ENCODE measurements at regions not wholly inside any gene's neighbourhood (a gene's known extent, or its start where the extent isn't known, plus 50 kb on each side); places are given as distances from the start of the nearest gene placed in this dataset.

- TF ChIP-seq ZNF24 (IDR thresholded peaks at IDR 0.05) (no peak), BCL3 (IDR thresholded peaks at IDR 0.05; ENCODE audit: borderline replicate concordance, insufficient read depth, low read depth, low read length, poor library complexity, severe bottlenecking) (no peak), MYC (IDR thresholded peaks at IDR 0.05; ENCODE audit: insufficient read depth, insufficient read length, insufficient replicate concordance, low read length, severe bottlenecking) (no peak), SREBF1 (IDR thresholded peaks at IDR 0.05; ENCODE audit: low read length) (no peak), IRF5 (IDR thresholded peaks at IDR 0.05; ENCODE audit: borderline replicate concordance) (no peak), TARDBP (IDR thresholded peaks at IDR 0.05; ENCODE audit: borderline replicate concordance) (no peak), SIX5 (IDR thresholded peaks at IDR 0.05; ENCODE audit: low read depth, low read length, severe bottlenecking) (no peak)
Measured at GRCh38 chr6:15170126-15170525, 75.7 kb upstream of the JARID2 start (continued).

- H3K79me2 ChIP-seq (ENCODE audit: control insufficient read depth, insufficient read depth, low read length) = no peaks in the 10 kb centered on the region
- CTCF ChIA-PET = interaction anchor here (0.6 to 1.0 kb wide), 2 partner anchors 8 to 820 kb away, joined by 3 read pairs; no protein-coding TSS in a partner anchor
- TF ChIP-seq HDAC2 (IDR thresholded peaks at IDR 0.05) = no peak
- TF ChIP-seq HDAC6 (IDR thresholded peaks at IDR 0.05; ENCODE audit: unreplicated experiment) = no peak
- TF ChIP-seq MEF2A (IDR thresholded peaks at IDR 0.05; ENCODE audit: insufficient read depth, low read depth, low read length) = 0 out of 2 replicates have a peak, but pooled peaks have one; percentile 22
- TF ChIP-seq ASH2L (IDR thresholded peaks at IDR 0.05; ENCODE audit: borderline replicate concordance, low read depth) = no peak
- TF ChIP-seq RELB (IDR thresholded peaks at IDR 0.05; ENCODE audit: low read depth) = peak; percentile 46; the same call in 1 of the 2 replicates
- no peak for TF ChIP-seq TBL1XR1 (IDR thresholded peaks at IDR 0.05; ENCODE audit: low read depth, low read length)
- no peak for TF ChIP-seq ZNF207 (IDR thresholded peaks at IDR 0.05; ENCODE audit: borderline replicate concordance)
- TF ChIP-seq GATAD2B (conservative IDR thresholded peaks at IDR 0.05; ENCODE audit: low read depth) = no peak
- TF ChIP-seq USF2 (IDR thresholded peaks at IDR 0.05; ENCODE audit: borderline replicate concordance, low read depth, low read length) = no peak
- no peak for TF ChIP-seq RAD21 (IDR thresholded peaks at IDR 0.05; ENCODE audit: insufficient read depth, low read depth, low read length)
- no peak for TF ChIP-seq SUPT20H (IDR thresholded peaks at IDR 0.05; ENCODE audit: borderline replicate concordance, control insufficient read depth, low read depth, low read length)
Measured at GRCh38 chr6:15171026-15171425, 74.8 kb upstream of the JARID2 start.

More at GRCh38 chr6:15171026-15171425, 74.8 kb upstream of the JARID2 start:
- 3% methylated on average over 5 of the region's 5 CpGs for WGBS (ENCODE audit: insufficient coverage, insufficient replicate concordance, low lambda C conversion rate, missing lambda C conversion rate)
- H2AFZ ChIP-seq (ENCODE audit: control insufficient read depth, low read depth, low read length) = no peak overlapping the region
- RAD21 ChIA-PET (ENCODE audit: unreplicated experiment) = interaction anchor here (1.1 to 2.5 kb wide), 8 partner anchors 14 to 147 kb away, joined by 3 to 7 read pairs (median 4); no protein-coding TSS in a partner anchor
- SMC1A ChIA-PET (ENCODE audit: uncharacterized antibody, unreplicated experiment) = interaction anchor here (0.6 to 2.3 kb wide), 15 partner anchors 15 to 1034 kb away, joined by 3 to 8 read pairs (median 3); no protein-coding TSS in a partner anchor
- intact Hi-C loops (cut with micrococcal nuclease; ENCODE audit: unreplicated experiment) = no loop called here
- no peak overlapping the region for H3K27ac ChIP-seq (ENCODE audit: control insufficient read depth, insufficient read depth)
- H3K4me1 ChIP-seq (ENCODE audit: control insufficient read depth, insufficient read depth, low read length) = peaks cover 9% of the 10 kb centered on the region
- no peaks in the 10 kb centered on the region for H3K27me3 ChIP-seq (replicated peaks in 1 of 2; ENCODE audit: control insufficient read depth in 2 of 2, insufficient read depth in 2 of 2, low read length in 1 of 2)
- in situ Hi-C loops (cut with MboI) = no loop called here
- no peaks in the 10 kb centered on the region for H4K20me1 ChIP-seq (ENCODE audit: control insufficient read depth, insufficient read depth)
- no peak overlapping the region for H3K4me3 ChIP-seq
- DNase-seq (ENCODE audit: low read depth, low spot score) (peak; percentile 32), ATAC-seq (peak; percentile 95), FAIRE-seq (no peak)
- peak overlapping the region; percentile 7 for H3K4me2 ChIP-seq (ENCODE audit: control insufficient read depth, insufficient read depth)
- POLR2A ChIA-PET = interaction anchor here (1.0 kb wide), 1 partner anchor 15 kb away, joined by 3 read pairs; no protein-coding TSS in a partner anchor
- no peaks in the 10 kb centered on the region for H3K9me3 ChIP-seq (replicated peaks; ENCODE audit: control insufficient read depth, insufficient read depth, low read length)
- no TSS peak for BruUV-seq (replicated peaks)
- no peaks in the 10 kb centered on the region for H3K36me3 ChIP-seq (ENCODE audit: control insufficient read depth in 2 of 2, insufficient read depth in 2 of 2, low read length in 1 of 2)
- no peak overlapping the region for H3K9ac ChIP-seq (ENCODE audit: control insufficient read depth, insufficient read depth, low read length)

All from GM12878 (cell line).